Trophoblast cell (in vitro differentiated cells and primary cell): ENCODE measurements at regions not wholly inside any gene's neighbourhood (a gene's known extent, or its start where the extent isn't known, plus 50 kb on each side); places are given as distances from the start of the nearest gene placed in this dataset.
A peak's percentile ranks its signal among the peaks of the same experiment; 100 is the strongest.

Source experiments
- DNase-seq, 2 donors: peaks; one replicate each; pipeline ENCODE4 v3.0.0-alpha.2; 2016
- H2AFZ ChIP-seq: 2 replicates; pipeline ENCODE4 v1.6.1; 2013; ENCODE audit warnings: low read length, moderate library complexity, mild to moderate bottlenecking; ENCODE audit not compliant: insufficient read depth, poor library complexity
- H2AK5ac ChIP-seq: 2 replicates; pipeline ENCODE4 v1.6.1; 2013; ENCODE audit warnings: mild to moderate bottlenecking, low read length
- H2BK120ac ChIP-seq: 2 replicates; pipeline ENCODE4 v1.6.1; 2013; ENCODE audit warnings: low read length, mild to moderate bottlenecking, moderate library complexity; ENCODE audit not compliant: insufficient read depth, poor library complexity
- H2BK12ac ChIP-seq: 2 replicates; pipeline ENCODE4 v1.6.1; 2013; ENCODE audit warnings: mild to moderate bottlenecking, low read length, moderate library complexity
- H2BK5ac ChIP-seq: 2 replicates; pipeline ENCODE4 v1.6.1; 2013; ENCODE audit warnings: low read length, low read depth, moderate library complexity, mild to moderate bottlenecking; ENCODE audit not compliant: poor library complexity
- H3K14ac ChIP-seq: 2 replicates; pipeline ENCODE4 v1.6.1; 2013; ENCODE audit warnings: mild to moderate bottlenecking, low read length
- H3K18ac ChIP-seq: 2 replicates; pipeline ENCODE4 v1.6.1; 2013; ENCODE audit warnings: mild to moderate bottlenecking, low read length
- H3K23ac ChIP-seq: 2 replicates; pipeline ENCODE4 v1.6.1; 2013; ENCODE audit warnings: low read length
- H3K27ac ChIP-seq: 2 replicates; pipeline ENCODE4 v1.5.1; 2013; ENCODE audit warnings: low read depth, mild to moderate bottlenecking, inconsistent platforms, low read length, moderate library complexity
- H3K27me3 ChIP-seq: 2 replicates; pipeline ENCODE4 v1.6.1; 2013; ENCODE audit warnings: inconsistent platforms, mild to moderate bottlenecking, low read length, moderate library complexity; ENCODE audit not compliant: insufficient read depth
- H3K36me3 ChIP-seq, 2 experiments: 1 replicate in 1 of 2; 2 replicates in 1 of 2; pipeline ENCODE4 v1.6.1; 2013; ENCODE audit warnings: low read length in 2 of 2, mild to moderate bottlenecking in 2 of 2, moderate library complexity in 1 of 2; ENCODE audit not compliant: insufficient read depth in 2 of 2, control insufficient read depth in 1 of 2
- H3K4ac ChIP-seq: 2 replicates; pipeline ENCODE4 v1.6.1; 2013; ENCODE audit warnings: low read depth, mild to moderate bottlenecking, low read length, moderate library complexity
- H3K4me1 ChIP-seq, 2 experiments: 1 replicate in 1 of 2; 2 replicates in 1 of 2; pipeline ENCODE4 v1.6.1; 2013; ENCODE audit warnings: low read length in 2 of 2, mild to moderate bottlenecking in 2 of 2, moderate library complexity in 1 of 2; ENCODE audit not compliant: insufficient read depth in 2 of 2, control insufficient read depth in 1 of 2
- H3K4me2 ChIP-seq: 2 replicates; pipeline ENCODE4 v1.6.1; 2013; ENCODE audit warnings: inconsistent platforms, mild to moderate bottlenecking, low read length, moderate library complexity
- H3K4me3 ChIP-seq: 2 replicates; pipeline ENCODE4 v1.5.1; 2013; ENCODE audit warnings: mild to moderate bottlenecking, low read depth, low read length, inconsistent platforms
- H3K79me1 ChIP-seq: one replicate; pipeline ENCODE4 v1.6.1; 2013; ENCODE audit warnings: low read length
- H3K79me2 ChIP-seq: 2 replicates; pipeline ENCODE4 v1.6.1; 2013; ENCODE audit warnings: low read length, mild to moderate bottlenecking; ENCODE audit not compliant: control insufficient read depth, insufficient read depth, poor library complexity
- H3K9ac ChIP-seq: 2 replicates; pipeline ENCODE4 v1.6.1; 2013; ENCODE audit warnings: mild to moderate bottlenecking, low read length
- H3K9me3 ChIP-seq: 2 replicates; pipeline ENCODE4 v1.6.1; 2013; ENCODE audit warnings: low read depth, mild to moderate bottlenecking, control low read depth, inconsistent platforms, low read length; ENCODE audit not compliant: insufficient read depth
- H4K12ac ChIP-seq: 2 replicates; pipeline ENCODE4 v1.6.1; 2013; ENCODE audit warnings: low read depth, mild to moderate bottlenecking, low read length, moderate library complexity
- H4K8ac ChIP-seq: 2 replicates; pipeline ENCODE4 v1.6.1; 2013; ENCODE audit warnings: low read depth, mild to moderate bottlenecking, low read length, moderate library complexity
- H4K91ac ChIP-seq: one replicate; pipeline ENCODE4 v1.6.1; 2013; ENCODE audit warnings: low read depth, mild to moderate bottlenecking, low read length, moderate library complexity
- WGBS: extraction: QIAGEN DNeasy Blood & Tissue Kit; methylation state at CpG from one replicate; pipeline ENCODE4 v1.1.7; 2013; ENCODE audit warnings: missing lambda C conversion rate; ENCODE audit not compliant: insufficient read length, insufficient coverage; ENCODE audit errors: extremely low coverage; 5-methylcytosine and 5-hydroxymethylcytosine counted together

DNA sequence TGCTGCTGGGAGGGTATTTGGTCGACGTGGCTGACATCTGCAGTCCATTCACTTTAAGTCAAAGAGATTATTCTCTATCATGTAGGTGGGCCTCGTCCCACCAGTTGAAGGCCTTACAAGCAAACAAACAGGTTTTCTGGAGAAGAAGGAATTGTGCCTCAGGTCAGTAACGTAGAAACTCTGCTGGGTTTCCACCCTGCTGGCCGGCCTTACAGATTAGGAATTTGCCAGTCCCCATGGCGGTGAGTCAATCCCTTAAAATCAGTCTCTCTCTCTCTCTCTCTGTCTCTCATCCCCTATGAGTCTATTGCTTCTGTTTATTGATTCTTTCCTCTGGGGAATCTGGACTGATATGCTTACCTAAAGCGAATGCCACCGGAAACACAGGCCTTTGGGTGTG lies 75.4 kb upstream of the FGF3 start:
- H3K27me3 ChIP-seq, result peaks cover 4% of the 10 kb centered on the region
- H3K4me1 ChIP-seq, result peaks cover 5 to 10% of the 10 kb centered on the region in 2 experiments
- H3K9ac ChIP-seq, result no peak overlapping the region
- no peak overlapping the region for H2AFZ ChIP-seq
- peak; percentile 88 to 93 for DNase-seq
- H3K79me1 ChIP-seq, result peaks cover 2% of the 10 kb centered on the region
- H3K79me2 ChIP-seq, result no peaks in the 10 kb centered on the region
- H2BK12ac ChIP-seq, result no peak overlapping the region
- no peak overlapping the region for H2BK5ac ChIP-seq
- no peaks in the 10 kb centered on the region for H3K36me3 ChIP-seq
- peaks cover 1% of the 10 kb centered on the region for H3K9me3 ChIP-seq
- no peak overlapping the region for H3K4ac ChIP-seq
- no peak overlapping the region for H4K91ac ChIP-seq
- no peak overlapping the region for H4K12ac ChIP-seq
- H4K8ac ChIP-seq, result no peak overlapping the region
- H2BK120ac ChIP-seq, result no peak overlapping the region
- H3K18ac ChIP-seq, result no peak overlapping the region
- H2AK5ac ChIP-seq, result no peak overlapping the region
- no peak overlapping the region for H3K4me3 ChIP-seq
- H3K4me2 ChIP-seq, result no peak overlapping the region
- no peak overlapping the region for H3K23ac ChIP-seq
- H3K27ac ChIP-seq, result no peak overlapping the region
- H3K14ac ChIP-seq, result no peak overlapping the region
- WGBS, result no CpG with 5 or more reads among the region's 8 CpGs

- H2AK5ac ChIP-seq, result no peak overlapping the region
Observed at GRCh38 chr11:69896250-69896649, 77.0 kb upstream of the FGF3 start.

DNA sequence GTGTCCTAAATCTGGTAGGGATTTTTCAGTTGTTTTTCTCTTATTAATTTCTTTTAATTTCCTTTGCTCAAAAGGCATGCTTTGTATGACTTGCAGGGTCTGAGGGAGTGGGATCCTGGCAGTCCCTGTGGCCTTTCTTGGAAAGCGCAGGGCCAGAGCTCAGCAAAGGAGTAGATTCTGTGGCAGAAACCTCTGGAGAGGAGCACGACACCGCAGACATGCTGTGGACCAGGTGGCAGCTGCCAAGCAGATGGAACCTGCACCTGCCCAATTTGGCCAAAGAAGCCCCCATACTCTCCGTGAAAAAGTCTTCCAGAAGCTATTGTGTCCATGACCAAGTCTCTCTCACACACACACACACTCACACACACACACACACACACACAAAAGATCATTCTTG lies 78.9 kb upstream of the FGF3 start:
- no CpG with 5 or more reads among the region's 4 CpGs for WGBS
- Histone ChIP-seq H3K4me1 (peaks cover 5 to 10% of the 10 kb centered on the region in 2 experiments), H2BK120ac (no peak overlapping the region), H3K4me2 (no peak overlapping the region), H3K27me3 (no peaks in the 10 kb centered on the region), H3K9ac (no peak overlapping the region), H3K9me3 (peaks cover 1% of the 10 kb centered on the region), H4K12ac (no peak overlapping the region), H3K18ac (no peak overlapping the region), H3K27ac (no peak overlapping the region), H2AFZ (no peak overlapping the region), H2BK5ac (no peak overlapping the region), H4K8ac (no peak overlapping the region), H2AK5ac (no peak overlapping the region), H3K79me2 (no peaks in the 10 kb centered on the region), H3K23ac (no peak overlapping the region), H3K36me3 (no peaks in the 10 kb centered on the region), H3K4me3 (no peak overlapping the region), H3K14ac (no peak overlapping the region), H4K91ac (no peak overlapping the region), H2BK12ac (no peak overlapping the region), H3K4ac (no peak overlapping the region), H3K79me1 (peaks cover 2% of the 10 kb centered on the region)
- DNase-seq, result no peak

More at GRCh38 chr11:69896250-69896649, 77.0 kb upstream of the FGF3 start:
- H3K9ac ChIP-seq, result no peak overlapping the region
- no peak overlapping the region for H2BK120ac ChIP-seq
- H4K91ac ChIP-seq, result no peak overlapping the region
- H3K27ac ChIP-seq, result no peak overlapping the region
- no peaks in the 10 kb centered on the region for H3K27me3 ChIP-seq
- no peak overlapping the region for H3K14ac ChIP-seq
- no peaks in the 10 kb centered on the region for H3K36me3 ChIP-seq
- no peak overlapping the region for H4K12ac ChIP-seq
- H3K18ac ChIP-seq, result no peak overlapping the region
- no peak overlapping the region for H3K23ac ChIP-seq
- peaks cover 1% of the 10 kb centered on the region for H3K9me3 ChIP-seq
- H4K8ac ChIP-seq, result no peak overlapping the region
- H2BK5ac ChIP-seq, result no peak overlapping the region
- H2BK12ac ChIP-seq, result no peak overlapping the region
- H3K79me1 ChIP-seq, result peaks cover 2% of the 10 kb centered on the region
- H3K4me2 ChIP-seq, result no peak overlapping the region
- peaks cover 5 to 10% of the 10 kb centered on the region in 2 experiments for H3K4me1 ChIP-seq
- no peak overlapping the region for H3K4ac ChIP-seq
- DNase-seq, result peak in 1 of 2 donors; percentile 8
- no peak overlapping the region for H2AFZ ChIP-seq
- H3K79me2 ChIP-seq, result no peaks in the 10 kb centered on the region
- no peak overlapping the region for H3K4me3 ChIP-seq

GRCh38 chr11:69899957-69900821 lies 81.0 kb upstream of the FGF3 start:
- Histone ChIP-seq H3K4me3 (no peak overlapping the region), H3K4me2 (no peak overlapping the region), H2AK5ac (no peak overlapping the region), H3K18ac (no peak overlapping the region), H3K9me3 (no peaks in the 10 kb centered on the region), H4K91ac (no peak overlapping the region), H2BK12ac (no peak overlapping the region), H3K4ac (no peak overlapping the region), H3K14ac (no peak overlapping the region), H2BK5ac (no peak overlapping the region), H3K27ac (no peak overlapping the region), H3K36me3 (no peaks in the 10 kb centered on the region), H3K27me3 (no peaks in the 10 kb centered on the region), H2AFZ (no peak overlapping the region), H4K12ac (no peak overlapping the region), H4K8ac (no peak overlapping the region), H3K79me1 (no peaks in the 10 kb centered on the region), H2BK120ac (no peak overlapping the region), H3K79me2 (no peaks in the 10 kb centered on the region), H3K4me1 (peaks cover 0 to 3% of the 10 kb centered on the region in 2 experiments), H3K23ac (no peak overlapping the region), H3K9ac (no peak overlapping the region)
- no peak for DNase-seq
- no CpG with 5 or more reads among the region's 9 CpGs for WGBS
